GM12891 (cell line): ENCODE measurements at regions not wholly inside any gene's neighbourhood (a gene's known extent, or its start where the extent isn't known, plus 50 kb on each side); places are given as distances from the start of the nearest gene placed in this dataset.

ENCODE experiments used
- POLR2A ChIP-seq: IDR thresholded peaks from 2 replicates; pipeline ENCODE4 v1.6.1; 2011; ENCODE audit warnings: low read depth, low read length, control low read depth
- SPI1 ChIP-seq: IDR thresholded peaks from 2 replicates; pipeline ENCODE4 v1.6.1; 2011; ENCODE audit warnings: low read depth, low read length, control low read depth

DNA sequence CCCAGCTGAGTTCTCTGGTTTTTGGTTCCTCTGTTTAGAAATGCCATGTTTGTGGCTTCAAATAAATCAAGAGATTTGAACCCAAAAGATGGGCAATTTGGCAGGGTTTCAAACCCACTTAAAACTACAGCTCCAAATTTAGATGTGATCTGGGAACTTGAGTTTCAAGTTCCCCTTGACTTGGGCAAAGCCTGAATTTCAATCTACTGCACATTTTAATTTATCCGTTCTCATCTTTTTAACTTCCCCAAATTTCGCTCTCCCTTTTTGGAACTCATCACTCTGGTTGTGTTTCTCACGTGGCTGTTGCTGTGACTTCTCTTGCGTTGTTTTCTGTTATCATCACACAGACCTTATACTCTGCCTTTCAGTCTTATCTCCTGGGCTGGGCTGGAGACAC, 230.9 kb downstream of the CDC5L start:
- no peak for TF ChIP-seq POLR2A
- TF ChIP-seq SPI1, result no peak
